Ovary (tissue), 3 donors: ENCODE measurements at regions not wholly inside any gene's neighbourhood (a gene's known extent, or its start where the extent isn't known, plus 50 kb on each side); places are given as distances from the start of the nearest gene placed in this dataset.

Experiments
- POLR2A ChIP-seq: fragments of 450-650 bp; IDR thresholded peaks from one replicate; pipeline ENCODE4 v1.6.1; 2017; ENCODE audit warnings: antibody characterized with exemption, mild to moderate bottlenecking, moderate library complexity
- TF ChIP-seq, protein P1 (sequence below), 3 donors: fragments of 450-650 bp in 2 of 3; fragments of 200-600 bp in 1 of 3; IDR thresholded peaks; one replicate each; pipeline versions ENCODE4 v1.5.1 to v1.8.0; 2016 to 2022; ENCODE audit warnings: antibody characterized with exemption in 3 of 3, mild to moderate bottlenecking in 1 of 3
- donor health status: DM: no; HTN: no; CAD: no.

DNA sequence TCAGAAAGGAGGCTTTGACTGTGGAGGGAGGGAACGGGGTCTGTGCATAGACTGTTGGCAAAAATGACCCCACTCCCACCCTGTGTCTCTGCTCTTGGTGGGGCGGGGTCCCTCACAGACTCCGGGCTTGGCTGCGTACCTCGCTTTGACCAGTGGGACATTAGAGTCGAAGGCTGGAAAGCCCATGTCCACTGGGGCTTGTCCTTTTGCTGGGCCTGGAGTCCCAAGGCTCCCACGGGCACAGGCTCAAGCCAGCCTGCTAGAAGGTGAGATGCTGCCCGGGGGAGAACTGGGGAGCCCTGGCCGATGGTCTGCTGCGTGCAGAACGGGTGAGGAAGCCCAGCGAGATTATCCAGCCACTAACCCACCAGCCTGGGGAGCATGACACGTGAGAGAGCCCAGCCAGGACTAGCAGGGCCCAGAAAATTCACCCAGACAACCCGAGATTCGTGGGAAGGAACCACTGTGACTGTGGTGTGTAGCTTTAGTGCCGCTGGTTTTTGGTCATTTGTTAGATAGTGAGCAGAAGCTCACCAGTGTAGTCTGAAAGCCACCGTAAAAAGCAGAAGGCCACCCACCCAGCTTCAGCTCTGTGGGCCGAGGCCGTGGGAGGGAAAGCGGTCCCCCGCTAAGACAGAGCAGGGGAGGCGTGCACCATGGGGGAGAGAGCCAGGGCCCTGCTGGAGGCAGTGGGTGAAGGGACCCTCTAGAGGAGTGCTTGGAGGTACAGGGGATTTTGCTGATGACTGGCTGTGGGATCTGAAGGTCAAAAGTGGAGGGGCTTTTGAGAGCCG lies 78.3 kb upstream of the C1orf174 start:
- no peak for TF ChIP-seq POLR2A
- TF ChIP-seq, protein P1, sequence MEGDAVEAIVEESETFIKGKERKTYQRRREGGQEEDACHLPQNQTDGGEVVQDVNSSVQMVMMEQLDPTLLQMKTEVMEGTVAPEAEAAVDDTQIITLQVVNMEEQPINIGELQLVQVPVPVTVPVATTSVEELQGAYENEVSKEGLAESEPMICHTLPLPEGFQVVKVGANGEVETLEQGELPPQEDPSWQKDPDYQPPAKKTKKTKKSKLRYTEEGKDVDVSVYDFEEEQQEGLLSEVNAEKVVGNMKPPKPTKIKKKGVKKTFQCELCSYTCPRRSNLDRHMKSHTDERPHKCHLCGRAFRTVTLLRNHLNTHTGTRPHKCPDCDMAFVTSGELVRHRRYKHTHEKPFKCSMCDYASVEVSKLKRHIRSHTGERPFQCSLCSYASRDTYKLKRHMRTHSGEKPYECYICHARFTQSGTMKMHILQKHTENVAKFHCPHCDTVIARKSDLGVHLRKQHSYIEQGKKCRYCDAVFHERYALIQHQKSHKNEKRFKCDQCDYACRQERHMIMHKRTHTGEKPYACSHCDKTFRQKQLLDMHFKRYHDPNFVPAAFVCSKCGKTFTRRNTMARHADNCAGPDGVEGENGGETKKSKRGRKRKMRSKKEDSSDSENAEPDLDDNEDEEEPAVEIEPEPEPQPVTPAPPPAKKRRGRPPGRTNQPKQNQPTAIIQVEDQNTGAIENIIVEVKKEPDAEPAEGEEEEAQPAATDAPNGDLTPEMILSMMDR (IDR thresholded peaks at IDR 0.05): no peak
